CMK (cell line): ENCODE measurements at regions not wholly inside any gene's neighbourhood (a gene's known extent, or its start where the extent isn't known, plus 50 kb on each side); places are given as distances from the start of the nearest gene placed in this dataset.
"Not testable (repeated sequence)": the region's sequence is repeated elsewhere in the genome, so short reads cannot be mapped to it uniquely, and the experiment has no call there.

Source experiments
- DNase-seq: peaks from one replicate; pipeline ENCODE4 v3.0.0-alpha.2; 2010; ENCODE audit warnings: low read depth

GRCh38 chr16:29578898-29579297 is 72.7 kb upstream of the NPIPB12 start:
- DNase-seq, result not testable (repeated sequence)

GRCh38 chr16:29581764-29582163 is 75.6 kb upstream of the NPIPB12 start:
- DNase-seq, result not testable (repeated sequence)

GRCh38 chr16:29591919-29592318 is 71.1 kb upstream of the SPN start:
- not testable (repeated sequence) for DNase-seq

GRCh38 chr16:29594269-29594925 is 68.7 kb upstream of the SPN start:
- not testable (repeated sequence) for DNase-seq

GRCh38 chr16:29594926-29595838 is 67.9 kb upstream of the SPN start:
- DNase-seq, result peak; percentile 71

- DNase-seq, result not testable (repeated sequence)
These were observed 66.0 kb upstream of the SPN start for GRCh38 chr16:29597030-29597429.

GRCh38 chr16:29600111-29601000 is 62.7 kb upstream of the SPN start:
- not testable (repeated sequence) for DNase-seq

- DNase-seq, result not testable (repeated sequence)
These were observed 60.8 kb upstream of the SPN start for GRCh38 chr16:29602247-29602625.

- DNase-seq, result not testable (repeated sequence)
These were observed 60.4 kb upstream of the SPN start for GRCh38 chr16:29602683-29603088.

- DNase-seq, result not testable (repeated sequence)
These were observed 58.2 kb upstream of the SPN start for GRCh38 chr16:29604631-29605549.

GRCh38 chr16:29605593-29606205 is 57.3 kb upstream of the SPN start:
- DNase-seq, result not testable (repeated sequence)

GRCh38 chr16:29606669-29607427 is 56.2 kb upstream of the SPN start:
- DNase-seq, result not testable (repeated sequence)

GRCh38 chr16:29607428-29607823 is 55.6 kb upstream of the SPN start:
- not testable (repeated sequence) for DNase-seq

GRCh38 chr16:29612381-29613306 is 50.4 kb upstream of the SPN start:
- not testable (repeated sequence) for DNase-seq
